ENCODE measurements at regions not wholly inside any gene's neighbourhood (a gene's known extent, or its start where the extent isn't known, plus 50 kb on each side); places are given as distances from the start of the nearest gene placed in this dataset.

DNA sequence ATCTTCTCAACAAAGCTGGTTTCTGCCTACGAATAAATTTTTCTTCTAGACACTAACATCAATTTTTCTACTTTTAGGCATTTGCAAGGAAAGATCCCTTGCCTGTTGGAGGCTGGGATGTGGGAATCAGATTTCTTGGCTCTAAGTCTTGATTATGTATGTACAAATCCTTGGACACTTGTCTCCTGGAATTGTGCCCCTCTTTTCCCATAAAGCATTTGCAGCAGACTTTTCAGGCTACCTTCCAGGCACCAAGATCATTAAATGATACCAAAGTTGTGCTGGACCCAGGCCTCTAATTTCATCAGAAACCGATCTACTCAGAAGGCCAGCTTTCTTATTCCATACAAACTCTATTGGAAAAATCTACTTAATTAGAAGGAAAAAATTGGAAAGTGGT, 339.5 kb upstream of the DIPK2B start:
- in situ Hi-C loops (cut with HindIII; ENCODE audit: low pct_unique_long_range_greater_than_20kb, low sequenced_read_pairs) = no loop called here

DNA sequence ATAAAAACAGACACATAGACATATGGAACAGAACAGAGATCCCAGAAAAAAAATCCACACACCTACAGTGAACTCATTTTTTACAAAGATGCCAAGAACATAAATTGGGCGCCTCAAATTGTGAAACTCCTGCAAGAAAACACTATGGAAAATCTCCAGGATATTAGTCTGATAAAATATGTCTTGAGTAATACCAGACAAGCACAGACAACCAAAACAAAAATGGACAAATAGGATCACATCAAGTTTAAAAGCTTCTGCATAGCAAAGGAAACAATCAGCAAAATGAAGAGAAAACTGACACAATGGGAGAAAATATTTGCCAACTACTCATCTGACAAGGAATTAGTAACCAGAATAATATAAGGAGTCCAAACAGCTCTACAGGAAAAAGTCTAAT, 337.3 kb upstream of the DIPK2B start:
- no peak for ATAC-seq
- Histone ChIP-seq H3K27me3 (ENCODE audit: control insufficient read depth, insufficient read depth, low read length) (no peaks in the 10 kb centered on the region), H3K36me3 (ENCODE audit: control insufficient read depth, insufficient read depth, low read length) (no peaks in the 10 kb centered on the region), H3K9me3 (ENCODE audit: control insufficient read depth, insufficient read depth, low read depth, low read length) (no peaks in the 10 kb centered on the region), H3K4me1 (ENCODE audit: control insufficient read depth, insufficient read depth, low read length) (no peaks in the 10 kb centered on the region), H3K4me3 (ENCODE audit: low read depth in 2 of 2, low read length in 2 of 2) (no peak overlapping the region), H3K27ac (ENCODE audit: low read length) (no peak overlapping the region)
- in situ Hi-C loops (cut with HindIII; ENCODE audit: low pct_unique_long_range_greater_than_20kb, low sequenced_read_pairs) (no loop called here), intact Hi-C loops (cut with micrococcal nuclease; ENCODE audit: unreplicated experiment) (no loop called here)
- no peak for TF ChIP-seq REST (IDR thresholded peaks at IDR 0.05; ENCODE audit: insufficient read depth in 1 of 2, low read depth in 2 of 2, low read length in 1 of 2)
- no peak for TF ChIP-seq SIN3A (IDR thresholded peaks at IDR 0.05; ENCODE audit: borderline replicate concordance, insufficient read depth, low read depth, low read length)
- TF ChIP-seq, protein P1, sequence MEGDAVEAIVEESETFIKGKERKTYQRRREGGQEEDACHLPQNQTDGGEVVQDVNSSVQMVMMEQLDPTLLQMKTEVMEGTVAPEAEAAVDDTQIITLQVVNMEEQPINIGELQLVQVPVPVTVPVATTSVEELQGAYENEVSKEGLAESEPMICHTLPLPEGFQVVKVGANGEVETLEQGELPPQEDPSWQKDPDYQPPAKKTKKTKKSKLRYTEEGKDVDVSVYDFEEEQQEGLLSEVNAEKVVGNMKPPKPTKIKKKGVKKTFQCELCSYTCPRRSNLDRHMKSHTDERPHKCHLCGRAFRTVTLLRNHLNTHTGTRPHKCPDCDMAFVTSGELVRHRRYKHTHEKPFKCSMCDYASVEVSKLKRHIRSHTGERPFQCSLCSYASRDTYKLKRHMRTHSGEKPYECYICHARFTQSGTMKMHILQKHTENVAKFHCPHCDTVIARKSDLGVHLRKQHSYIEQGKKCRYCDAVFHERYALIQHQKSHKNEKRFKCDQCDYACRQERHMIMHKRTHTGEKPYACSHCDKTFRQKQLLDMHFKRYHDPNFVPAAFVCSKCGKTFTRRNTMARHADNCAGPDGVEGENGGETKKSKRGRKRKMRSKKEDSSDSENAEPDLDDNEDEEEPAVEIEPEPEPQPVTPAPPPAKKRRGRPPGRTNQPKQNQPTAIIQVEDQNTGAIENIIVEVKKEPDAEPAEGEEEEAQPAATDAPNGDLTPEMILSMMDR (IDR thresholded peaks at IDR 0.05) = no peak
- no peak for TF ChIP-seq TCF7L2 (IDR thresholded peaks at IDR 0.05; ENCODE audit: low read depth, low read length)
- no peak for TF ChIP-seq POLR2AphosphoS5 (IDR thresholded peaks at IDR 0.05; ENCODE audit: low read depth, low read length)
- BruUV-seq (replicated peaks) = no TSS peak
- CTCF ChIA-PET = no interaction called here
- no peak for DNase-seq (ENCODE audit: low read depth, low spot score)
- POLR2A ChIA-PET = no interaction called here

More for the DNA sequence above, 339.5 kb upstream of the DIPK2B start:
- intact Hi-C loops (cut with micrococcal nuclease; ENCODE audit: unreplicated experiment) = no loop called here
- BruUV-seq (replicated peaks) = no TSS peak
- CTCF ChIA-PET = no interaction called here
- H3K4me1 ChIP-seq (ENCODE audit: control insufficient read depth, insufficient read depth, low read length) = no peaks in the 10 kb centered on the region
- ATAC-seq (no peak), DNase-seq (ENCODE audit: low read depth, low spot score) (no peak)
- no peaks in the 10 kb centered on the region for H3K9me3 ChIP-seq (ENCODE audit: control insufficient read depth, insufficient read depth, low read depth, low read length)
- no peaks in the 10 kb centered on the region for H3K27me3 ChIP-seq (ENCODE audit: control insufficient read depth, insufficient read depth, low read length)
- H3K27ac ChIP-seq (ENCODE audit: low read length) = no peak overlapping the region
- H3K36me3 ChIP-seq (ENCODE audit: control insufficient read depth, insufficient read depth, low read length) = no peaks in the 10 kb centered on the region
- POLR2A ChIA-PET = no interaction called here
- no peak for TF ChIP-seq POLR2AphosphoS5 (IDR thresholded peaks at IDR 0.05; ENCODE audit: low read depth, low read length)
- no peak for TF ChIP-seq SIN3A (IDR thresholded peaks at IDR 0.05; ENCODE audit: borderline replicate concordance, insufficient read depth, low read depth, low read length)
- H3K4me3 ChIP-seq (ENCODE audit: low read depth in 2 of 2, low read length in 2 of 2) = no peak overlapping the region

GRCh38 chrX:45527834-45528233, 327.2 kb upstream of the DIPK2B start:
- no peaks in the 10 kb centered on the region for H3K4me1 ChIP-seq (ENCODE audit: control insufficient read depth, insufficient read depth, low read length)
- ChIA-PET POLR2A (no interaction called here), CTCF (no interaction called here)
- BruUV-seq (replicated peaks) = no TSS peak
- TF ChIP-seq SIN3A (IDR thresholded peaks at IDR 0.05; ENCODE audit: borderline replicate concordance, insufficient read depth, low read depth, low read length) = no peak
- TF ChIP-seq REST (IDR thresholded peaks at IDR 0.05; ENCODE audit: insufficient read depth in 1 of 2, low read depth in 2 of 2, low read length in 1 of 2) = no peak
- TF ChIP-seq, protein P1 (IDR thresholded peaks at IDR 0.05) = no peak
- no peak for TF ChIP-seq POLR2AphosphoS5 (IDR thresholded peaks at IDR 0.05; ENCODE audit: low read depth, low read length)
- no peak for TF ChIP-seq TCF7L2 (IDR thresholded peaks at IDR 0.05; ENCODE audit: low read depth, low read length)
- in situ Hi-C loops (cut with HindIII; ENCODE audit: low pct_unique_long_range_greater_than_20kb, low sequenced_read_pairs) (no loop called here), intact Hi-C loops (cut with micrococcal nuclease; ENCODE audit: unreplicated experiment) (no loop called here)
- no peak overlapping the region for H3K27ac ChIP-seq (ENCODE audit: low read length)
- ATAC-seq (no peak), DNase-seq (ENCODE audit: low read depth, low spot score) (no peak)
- no peak overlapping the region for H3K4me3 ChIP-seq (ENCODE audit: low read depth in 2 of 2, low read length in 2 of 2)
- no peaks in the 10 kb centered on the region for H3K27me3 ChIP-seq (ENCODE audit: control insufficient read depth, insufficient read depth, low read length)
- no peaks in the 10 kb centered on the region for H3K36me3 ChIP-seq (ENCODE audit: control insufficient read depth, insufficient read depth, low read length)
- H3K9me3 ChIP-seq (ENCODE audit: control insufficient read depth, insufficient read depth, low read depth, low read length) = no peaks in the 10 kb centered on the region

Data from Panc1 (cell line).